NCI-H82 (cell line): ENCODE measurements at regions not wholly inside any gene's neighbourhood (a gene's known extent, or its start where the extent isn't known, plus 50 kb on each side); places are given as distances from the start of the nearest gene placed in this dataset.

Source experiments
- DNase-seq: peaks from one replicate; lab custom pipeline; 2025; lab: John Stamatoyannopoulos, UW

- no peak for DNase-seq
Measured at GRCh38 chr4:186360551-186360950, 94.6 kb downstream of the F11 start.

- DNase-seq, result no peak
Measured at GRCh38 chr4:186351668-186352194, 85.7 kb downstream of the F11 start.

- no peak for DNase-seq
Measured at GRCh38 chr4:186348433-186348832, 82.4 kb downstream of the F11 start.

- DNase-seq, result no peak
Measured at GRCh38 chr4:186347743-186348142, 81.8 kb downstream of the F11 start.

- DNase-seq, result no peak
Measured at GRCh38 chr4:186345184-186345583, 79.2 kb downstream of the F11 start.

GRCh38 chr4:186342582-186342981 is 76.6 kb downstream of the F11 start:
- DNase-seq, result no peak

GRCh38 chr4:186341655-186342054 is 75.7 kb downstream of the F11 start:
- DNase-seq, result no peak
